WTC11 (cell line): ENCODE measurements at regions not wholly inside any gene's neighbourhood (a gene's known extent, or its start where the extent isn't known, plus 50 kb on each side); places are given as distances from the start of the nearest gene placed in this dataset.

Source experiments
- ATAC-seq: fragments of 200-7000 bp; cut with Tn5 transposase; 2 replicates; pipeline ENCODE4 v1.10.0; 2021; ENCODE audit warnings: mild to moderate bottlenecking, moderate library complexity
- CTCF ChIA-PET: fragments of 300-600 bp; sonication (Branson Sonifier 250); formaldehyde crosslinking; loops from one replicate; lab custom pipeline; 2021; ENCODE audit warnings: antibody characterized with exemption; lab: Charles Lee
- POLR2A ChIA-PET: fragments of 350-600 bp; sonication (Branson Sonifier 250); formaldehyde crosslinking; loops from one replicate; lab custom pipeline; 2021; ENCODE audit warnings: antibody characterized with exemption; lab: Charles Lee
- DNase-seq: peaks from one replicate; pipeline ENCODE4 v3.0.0; 2021; ENCODE audit warnings: low spot score
- H3K27ac Mint-ChIP-seq: 2 replicates; pipeline ENCODE4 v1.8.0; 2021; ENCODE audit warnings: mixed read lengths
- H3K27me3 Mint-ChIP-seq: 2 replicates; pipeline ENCODE4 v1.8.0; 2021; ENCODE audit warnings: low read depth, mild to moderate bottlenecking, moderate library complexity, mixed read lengths
- H3K36me3 Mint-ChIP-seq: 2 replicates; pipeline ENCODE4 v1.8.0; 2021; ENCODE audit warnings: mixed read lengths
- H3K4me1 Mint-ChIP-seq: 2 replicates; pipeline ENCODE4 v1.8.0; 2022; ENCODE audit warnings: mixed read lengths
- H3K4me3 Mint-ChIP-seq: 2 replicates; pipeline ENCODE4 v1.8.0; 2021; ENCODE audit warnings: mild to moderate bottlenecking, moderate library complexity, mixed read lengths
- H3K9me3 Mint-ChIP-seq: 2 replicates; pipeline ENCODE4 v1.8.0; 2021; ENCODE audit warnings: mixed read lengths
- AR ChIP-seq: fragments of 250-450 bp; sonication (Bioruptor Pico); IDR thresholded peaks from 2 replicates; pipeline ENCODE4 v1.9.0; 2021; ENCODE audit warnings: mild to moderate bottlenecking
- CBFB ChIP-seq: sonication (generic); formaldehyde crosslinking; IDR thresholded peaks from 2 replicates; pipeline ENCODE4 v1.8.1; 2022; ENCODE audit warnings: mild to moderate bottlenecking, low read depth, missing genetic modification reagents
- CDX4 ChIP-seq: fragments of 250-450 bp; sonication (Bioruptor Pico); IDR thresholded peaks from 2 replicates; pipeline ENCODE4 v1.9.0; 2021; ENCODE audit warnings: moderate library complexity, mild to moderate bottlenecking, inconsistent platforms, borderline replicate concordance
- CREB1 ChIP-seq: sonication (generic); formaldehyde crosslinking; IDR thresholded peaks from 2 replicates; pipeline ENCODE4 v1.8.0; 2023; ENCODE audit warnings: mild to moderate bottlenecking, missing genetic modification reagents
- CREM ChIP-seq: sonication (generic); formaldehyde crosslinking; IDR thresholded peaks from 2 replicates; pipeline ENCODE4 v1.8.1; 2022; ENCODE audit warnings: mild to moderate bottlenecking, missing genetic modification reagents, moderate library complexity
- ELF4 ChIP-seq: sonication (generic); formaldehyde crosslinking; IDR thresholded peaks from 2 replicates; pipeline ENCODE4 v1.8.1; 2022; ENCODE audit warnings: low read depth, mild to moderate bottlenecking, moderate library complexity, missing genetic modification reagents
- ESRRA ChIP-seq: sonication (generic); formaldehyde crosslinking; IDR thresholded peaks from 2 replicates; pipeline ENCODE4 v1.8.1; 2022; ENCODE audit warnings: mild to moderate bottlenecking, missing genetic modification reagents, borderline replicate concordance
- HMGA2 ChIP-seq: fragments of 250-450 bp; sonication (Bioruptor Pico); IDR thresholded peaks from 2 replicates; pipeline ENCODE4 v1.4.0; 2021; ENCODE audit warnings: mild to moderate bottlenecking, moderate library complexity
- HMGXB4 ChIP-seq: sonication (generic); formaldehyde crosslinking; IDR thresholded peaks from 2 replicates; pipeline ENCODE4 v1.8.1; 2023; ENCODE audit warnings: mild to moderate bottlenecking, moderate library complexity, missing genetic modification reagents
- IRF1 ChIP-seq: sonication (generic); formaldehyde crosslinking; IDR thresholded peaks from 2 replicates; pipeline ENCODE4 v1.8.0; 2023; ENCODE audit warnings: missing genetic modification reagents
- NR2C2 ChIP-seq: sonication (generic); formaldehyde crosslinking; IDR thresholded peaks from 2 replicates; pipeline ENCODE4 v1.8.0; 2022; ENCODE audit warnings: mild to moderate bottlenecking, missing genetic modification reagents
- OVOL2 ChIP-seq: fragments of 250-450 bp; sonication (Bioruptor Pico); IDR thresholded peaks from 2 replicates; pipeline ENCODE4 v1.9.0; 2021; ENCODE audit warnings: mild to moderate bottlenecking, borderline replicate concordance
- SMAD4 ChIP-seq: sonication (generic); formaldehyde crosslinking; IDR thresholded peaks from 2 replicates; pipeline ENCODE4 v1.8.0; 2022; ENCODE audit warnings: mild to moderate bottlenecking, missing genetic modification reagents
- SP1 ChIP-seq: sonication (generic); formaldehyde crosslinking; conservative IDR thresholded peaks from 2 replicates; pipeline ENCODE4 v1.8.1; 2022; ENCODE audit warnings: missing genetic modification reagents
- TCF7 ChIP-seq: sonication (generic); formaldehyde crosslinking; IDR thresholded peaks from 2 replicates; pipeline ENCODE4 v1.8.0; 2022; ENCODE audit warnings: mild to moderate bottlenecking, low read depth, missing genetic modification reagents, moderate library complexity
- TEAD1 ChIP-seq: sonication (generic); formaldehyde crosslinking; IDR thresholded peaks from 2 replicates; pipeline ENCODE4 v1.8.0; 2022; ENCODE audit warnings: mild to moderate bottlenecking, missing genetic modification reagents
- USF1 ChIP-seq: sonication (generic); formaldehyde crosslinking; IDR thresholded peaks from 2 replicates; pipeline ENCODE4 v1.8.0; 2022; ENCODE audit warnings: mild to moderate bottlenecking, missing genetic modification reagents
- ZBTB21 ChIP-seq: sonication (generic); formaldehyde crosslinking; IDR thresholded peaks from 2 replicates; pipeline ENCODE4 v1.8.1; 2023; ENCODE audit warnings: mild to moderate bottlenecking, missing genetic modification reagents, borderline replicate concordance
- ZBTB43 ChIP-seq: sonication (generic); formaldehyde crosslinking; IDR thresholded peaks from 2 replicates; pipeline ENCODE4 v1.8.1; 2023; ENCODE audit warnings: mild to moderate bottlenecking, missing genetic modification reagents
- ZNF121 ChIP-seq: sonication (generic); formaldehyde crosslinking; IDR thresholded peaks from 2 replicates; pipeline ENCODE4 v1.8.0; 2023; ENCODE audit warnings: missing genetic modification reagents
- ZNF219 ChIP-seq: sonication (generic); formaldehyde crosslinking; IDR thresholded peaks from 2 replicates; pipeline ENCODE4 v1.8.0; 2023; ENCODE audit warnings: missing genetic modification reagents, mild to moderate bottlenecking, borderline replicate concordance
- ZNF232 ChIP-seq: sonication (generic); formaldehyde crosslinking; IDR thresholded peaks from 2 replicates; pipeline ENCODE4 v1.8.0; 2022; ENCODE audit warnings: mild to moderate bottlenecking, missing genetic modification reagents
- ZNF263 ChIP-seq: sonication (generic); formaldehyde crosslinking; IDR thresholded peaks from 2 replicates; pipeline ENCODE4 v1.8.1; 2022; ENCODE audit warnings: low read depth, mild to moderate bottlenecking, moderate library complexity, missing genetic modification reagents
- ZNF317 ChIP-seq: sonication (generic); formaldehyde crosslinking; IDR thresholded peaks from 2 replicates; pipeline ENCODE4 v1.8.1; 2023; ENCODE audit warnings: low read depth, mild to moderate bottlenecking, moderate library complexity, missing genetic modification reagents, borderline replicate concordance
- ZNF416 ChIP-seq: fragments of 250-450 bp; sonication (Bioruptor Pico); IDR thresholded peaks from 2 replicates; pipeline ENCODE4 v1.9.0; 2021; ENCODE audit warnings: mild to moderate bottlenecking, inconsistent platforms

GRCh38 chr3:147675761-147676160, 266.6 kb downstream of the ZIC1 start (continued):
- TF ChIP-seq HMGXB4 = no peak
- TF ChIP-seq NR2C2 = no peak
- TF ChIP-seq ZNF121 (CRISPR knock-in tag) = no peak
- TF ChIP-seq CREM (CRISPR knock-in tag) = no peak
- no peak for TF ChIP-seq HMGA2
- no peak for TF ChIP-seq AR (CRISPR knock-in tag)
- TF ChIP-seq, all 79 proteins: peak for 0

- peak; percentile 39; the same call in 1 of the 2 replicates for ATAC-seq
- Mint-ChIP-seq H3K4me3 (no peak overlapping the region), H3K27ac (no peak overlapping the region), H3K4me1 (no peaks in the 10 kb centered on the region), H3K9me3 (peaks cover 13% of the 10 kb centered on the region), H3K27me3 (no peaks in the 10 kb centered on the region), H3K36me3 (no peaks in the 10 kb centered on the region)
- CTCF ChIA-PET = interaction anchor here (0.6 kb wide), 1 partner anchor 1021 kb away, joined by 3 read pairs; no protein-coding TSS in a partner anchor
- no peak for DNase-seq
- TF ChIP-seq TCF7 = no peak
- no peak for TF ChIP-seq IRF1 (CRISPR knock-in tag)
- TF ChIP-seq ZBTB43 (CRISPR knock-in tag) = no peak
- TF ChIP-seq SMAD4 (CRISPR knock-in tag) = no peak
- TF ChIP-seq CREB1 (CRISPR knock-in tag) = no peak
- no peak for TF ChIP-seq SP1 (CRISPR knock-in tag)
- no peak for TF ChIP-seq ZNF232 (CRISPR knock-in tag)
- no peak for TF ChIP-seq OVOL2
- no peak for TF ChIP-seq ZNF416 (CRISPR knock-in tag)
- no peak for TF ChIP-seq CBFB
- no peak for TF ChIP-seq ZNF121 (CRISPR knock-in tag)
- TF ChIP-seq ELF4 (CRISPR knock-in tag) = no peak
- no peak for TF ChIP-seq ZBTB21 (CRISPR knock-in tag)
- TF ChIP-seq ZNF317 (CRISPR knock-in tag) = no peak
- no peak for TF ChIP-seq ZNF219
- no peak for TF ChIP-seq TEAD1 (CRISPR knock-in tag)
- TF ChIP-seq ZNF263 = no peak
- TF ChIP-seq USF1 (CRISPR knock-in tag) = no peak
- TF ChIP-seq CDX4 (CRISPR knock-in tag) = no peak
- no peak for TF ChIP-seq ESRRA
- POLR2A ChIA-PET = no interaction called here
Measured at GRCh38 chr3:147680837-147681483, 271.8 kb downstream of the ZIC1 start.
